ENCODE measurements at regions not wholly inside any gene's neighbourhood (a gene's known extent, or its start where the extent isn't known, plus 50 kb on each side); places are given as distances from the start of the nearest gene placed in this dataset.

DNA sequence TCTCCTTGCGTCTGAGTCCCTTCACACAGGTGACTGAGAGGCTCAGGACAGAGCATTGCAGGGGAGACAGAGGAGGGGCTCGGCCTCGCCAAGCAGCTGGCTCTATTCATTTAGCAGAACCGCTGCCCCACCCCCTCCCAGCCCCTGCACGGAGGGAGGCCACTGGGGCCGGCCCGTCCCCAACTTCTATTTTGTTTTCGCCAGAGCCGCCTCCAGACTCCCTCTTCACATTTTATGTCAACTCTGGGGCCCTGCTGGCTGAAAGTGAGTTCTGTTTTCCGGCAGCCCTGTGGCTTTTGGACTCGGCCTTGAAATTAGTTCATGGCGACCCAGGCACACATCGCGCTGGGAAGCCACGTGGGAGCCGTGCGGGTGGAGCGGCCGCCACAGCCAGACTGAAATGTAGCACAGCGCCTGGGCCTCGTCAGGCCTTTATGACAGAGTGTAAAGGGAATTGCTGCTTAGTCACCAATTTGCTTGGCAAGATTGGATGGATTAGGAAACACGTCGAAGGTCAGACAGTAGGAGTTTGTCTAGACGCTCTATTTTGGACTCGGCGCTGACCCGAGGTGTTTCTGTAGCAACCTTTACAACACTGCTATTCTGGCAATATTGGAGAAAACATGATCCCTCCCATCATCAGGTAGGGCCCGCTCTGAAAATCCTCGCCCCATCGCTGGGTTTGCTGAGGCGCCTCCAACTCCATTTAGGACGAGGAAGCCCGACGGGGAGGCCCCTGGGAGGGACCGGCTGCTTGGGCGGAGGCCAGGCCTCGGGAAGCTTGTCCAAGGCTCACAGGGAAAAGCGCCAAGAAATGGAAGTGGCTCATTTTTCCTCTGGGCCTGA, 90.7 kb upstream of the CTDP1 start:
- no peak for DNase-seq (ENCODE audit: low spot score)
- WGBS = 58% methylated on average over 38 of the region's 38 CpGs
- no peaks in the 10 kb centered on the region for H3K9me3 ChIP-seq (ENCODE audit: control insufficient read depth in 4 of 4, low read length in 3 of 4)
- H3K27ac ChIP-seq (ENCODE audit: low read depth in 1 of 2, low read length in 2 of 2) = no peak overlapping the region
- H3K9ac ChIP-seq (ENCODE audit: low read depth in 1 of 2, low read length in 2 of 2) = no peak overlapping the region
- no peaks in the 10 kb centered on the region for H3K4me1 ChIP-seq (ENCODE audit: control insufficient read depth in 4 of 4, insufficient read depth in 4 of 4, low read length in 3 of 4)
- no peaks in the 10 kb centered on the region for H3K36me3 ChIP-seq (ENCODE audit: control insufficient read depth in 4 of 4, insufficient read depth in 3 of 4, low read depth in 1 of 4, low read length in 3 of 4)
- TF ChIP-seq RAD21 (IDR thresholded peaks at IDR 0.05) = no peak
- TF ChIP-seq SP1 (IDR thresholded peaks at IDR 0.05) = no peak
- TF ChIP-seq NR2F2 (IDR thresholded peaks at IDR 0.05) = peak; percentile 54
- no peak for TF ChIP-seq FOXA2 (IDR thresholded peaks at IDR 0.05)
- TF ChIP-seq FOXA1 (IDR thresholded peaks at IDR 0.05) = no peak
- TF ChIP-seq TAF1 (conservative IDR thresholded peaks at IDR 0.05) = no peak
- TF ChIP-seq, protein P1, sequence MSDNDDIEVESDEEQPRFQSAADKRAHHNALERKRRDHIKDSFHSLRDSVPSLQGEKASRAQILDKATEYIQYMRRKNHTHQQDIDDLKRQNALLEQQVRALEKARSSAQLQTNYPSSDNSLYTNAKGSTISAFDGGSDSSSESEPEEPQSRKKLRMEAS (IDR thresholded peaks at IDR 0.05) = no peak
- no peaks in the 10 kb centered on the region for H3K27me3 ChIP-seq (ENCODE audit: control insufficient read depth in 4 of 4, insufficient read depth in 4 of 4, low read length in 3 of 4)
- no peak overlapping the region for H3K4me3 ChIP-seq (ENCODE audit: low read depth in 1 of 3, low read length in 3 of 3)

GRCh38 chr18:79589601-79590091, 90.0 kb upstream of the CTDP1 start:
- no peaks in the 10 kb centered on the region for H3K4me1 ChIP-seq (ENCODE audit: control insufficient read depth in 4 of 4, insufficient read depth in 4 of 4, low read length in 3 of 4)
- H3K9me3 ChIP-seq (ENCODE audit: control insufficient read depth in 4 of 4, low read length in 3 of 4) = no peaks in the 10 kb centered on the region
- no peaks in the 10 kb centered on the region for H3K36me3 ChIP-seq (ENCODE audit: control insufficient read depth in 4 of 4, insufficient read depth in 3 of 4, low read depth in 1 of 4, low read length in 3 of 4)
- 77% methylated on average over 15 of the region's 15 CpGs for WGBS
- H3K4me3 ChIP-seq (ENCODE audit: low read depth in 1 of 3, low read length in 3 of 3) = no peak overlapping the region
- H3K27me3 ChIP-seq (ENCODE audit: control insufficient read depth in 4 of 4, insufficient read depth in 4 of 4, low read length in 3 of 4) = no peaks in the 10 kb centered on the region
- DNase-seq (ENCODE audit: low spot score) = no peak
- TF ChIP-seq, protein P2, sequence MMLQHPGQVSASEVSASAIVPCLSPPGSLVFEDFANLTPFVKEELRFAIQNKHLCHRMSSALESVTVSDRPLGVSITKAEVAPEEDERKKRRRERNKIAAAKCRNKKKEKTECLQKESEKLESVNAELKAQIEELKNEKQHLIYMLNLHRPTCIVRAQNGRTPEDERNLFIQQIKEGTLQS (IDR thresholded peaks at IDR 0.05) = no peak
- no peak for TF ChIP-seq ZBTB33 (IDR thresholded peaks at IDR 0.05)
- TF ChIP-seq GABPA (IDR thresholded peaks at IDR 0.05 in 1 of 2, conservative IDR thresholded peaks at IDR 0.05 in 1 of 2) = no peak
- no peak overlapping the region for H3K9ac ChIP-seq (ENCODE audit: low read depth in 1 of 2, low read length in 2 of 2)
- no peak overlapping the region for H3K27ac ChIP-seq (ENCODE audit: low read depth in 1 of 2, low read length in 2 of 2)

DNA sequence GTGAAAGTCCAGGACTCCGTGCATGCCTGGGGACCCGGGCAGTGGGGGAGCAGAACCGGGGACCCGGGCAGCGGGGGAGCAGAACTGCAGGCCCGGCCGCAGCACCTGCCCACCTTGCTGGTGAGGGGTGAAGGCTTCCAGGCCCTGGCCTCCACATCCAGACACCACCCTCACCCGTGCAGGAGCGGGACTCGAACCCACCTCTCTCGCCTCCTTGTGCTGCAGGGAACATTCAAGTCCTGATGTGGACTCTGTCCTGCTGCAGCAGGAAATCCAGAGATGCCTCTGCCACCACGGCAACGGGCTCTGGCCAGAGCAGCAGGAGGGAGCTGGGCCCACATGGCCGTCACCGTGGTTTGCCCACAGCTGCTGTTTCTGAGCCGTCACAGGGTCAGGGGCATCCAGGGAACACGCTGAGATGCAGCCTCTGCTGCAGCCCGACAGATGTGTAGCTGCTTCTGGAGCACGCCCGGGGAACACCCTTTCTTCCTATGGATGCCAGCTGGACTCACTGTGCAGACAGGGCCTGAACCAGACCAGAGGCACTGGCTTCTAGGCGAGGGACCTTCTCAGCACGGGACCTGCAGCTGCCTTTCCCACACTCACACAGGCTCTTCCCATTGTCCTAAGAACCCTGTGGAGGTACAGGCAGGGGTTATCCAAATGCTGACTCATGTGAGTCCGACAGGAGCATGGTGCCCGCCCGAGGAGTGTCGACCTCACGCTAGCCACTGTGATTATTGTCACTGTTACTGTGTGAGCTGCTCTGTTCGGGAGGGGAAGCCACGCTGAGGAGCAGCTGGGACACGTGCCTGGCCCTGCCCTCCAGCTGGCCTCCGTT, 89.2 kb upstream of the CTDP1 start:
- no peak for DNase-seq (ENCODE audit: low spot score)
- Histone ChIP-seq H3K27me3 (ENCODE audit: control insufficient read depth in 4 of 4, insufficient read depth in 4 of 4, low read length in 3 of 4) (no peaks in the 10 kb centered on the region), H3K9ac (ENCODE audit: low read depth in 1 of 2, low read length in 2 of 2) (no peak overlapping the region)

More for the DNA sequence above, 89.2 kb upstream of the CTDP1 start:
- Histone ChIP-seq H3K9me3 (ENCODE audit: control insufficient read depth in 4 of 4, low read length in 3 of 4) (no peaks in the 10 kb centered on the region), H3K4me3 (ENCODE audit: low read depth in 1 of 3, low read length in 3 of 3) (no peak overlapping the region), H3K27ac (ENCODE audit: low read depth in 1 of 2, low read length in 2 of 2) (no peak overlapping the region), H3K36me3 (ENCODE audit: control insufficient read depth in 4 of 4, insufficient read depth in 3 of 4, low read depth in 1 of 4, low read length in 3 of 4) (no peaks in the 10 kb centered on the region), H3K4me1 (ENCODE audit: control insufficient read depth in 4 of 4, insufficient read depth in 4 of 4, low read length in 3 of 4) (no peaks in the 10 kb centered on the region)
- TF ChIP-seq RXRA (IDR thresholded peaks at IDR 0.05) (no peak), HNF4A (conservative IDR thresholded peaks at IDR 0.05) (no peak), ZBTB33 (IDR thresholded peaks at IDR 0.05) (no peak), GABPA (IDR thresholded peaks at IDR 0.05 in 1 of 2, conservative IDR thresholded peaks at IDR 0.05 in 1 of 2) (no peak)
- 80% methylated on average over 31 of the region's 31 CpGs for WGBS

Measured in liver (tissue), 7 donors.